ENCODE measurements at regions not wholly inside any gene's neighbourhood (a gene's known extent, or its start where the extent isn't known, plus 50 kb on each side); places are given as distances from the start of the nearest gene placed in this dataset.

GRCh38 chr13:33940898-33941297, 122.9 kb downstream of the RFC3 start:
- Histone ChIP-seq H3K27me3 (ENCODE audit: insufficient read depth, low read length) (no peaks in the 10 kb centered on the region), H3K4me2 (ENCODE audit: low read length) (no peak overlapping the region), H2BK120ac (ENCODE audit: insufficient read depth, low read length, poor library complexity) (no peak overlapping the region), H2AFZ (ENCODE audit: insufficient read depth, low read length, poor library complexity) (no peak overlapping the region), H3K18ac (ENCODE audit: low read length) (no peak overlapping the region), H3K4me3 (ENCODE audit: low read depth, low read length) (no peak overlapping the region), H3K9ac (ENCODE audit: low read length) (no peak overlapping the region), H4K91ac (ENCODE audit: low read depth, low read length) (no peak overlapping the region), H3K14ac (ENCODE audit: low read length) (no peak overlapping the region), H3K27ac (ENCODE audit: low read depth, low read length) (peak overlapping the region; percentile 61), H2AK5ac (ENCODE audit: low read length) (no peak overlapping the region), H3K9me3 (ENCODE audit: insufficient read depth, low read depth, low read length) (peaks cover 2% of the 10 kb centered on the region), H3K79me1 (ENCODE audit: low read length) (peaks cover 5% of the 10 kb centered on the region), H2BK5ac (ENCODE audit: low read depth, low read length, poor library complexity) (no peak overlapping the region), H3K4ac (ENCODE audit: low read depth, low read length) (no peak overlapping the region), H3K4me1 (ENCODE audit: control insufficient read depth in 1 of 2, insufficient read depth in 2 of 2, low read length in 2 of 2) (peaks cover 0 to 2% of the 10 kb centered on the region in 2 experiments), H2BK12ac (ENCODE audit: low read length) (no peak overlapping the region), H3K23ac (ENCODE audit: low read length) (no peak overlapping the region), H4K12ac (ENCODE audit: low read depth, low read length) (no peak overlapping the region), H3K79me2 (ENCODE audit: control insufficient read depth, insufficient read depth, low read length, poor library complexity) (peaks cover 2% of the 10 kb centered on the region), H3K36me3 (ENCODE audit: control insufficient read depth in 1 of 2, insufficient read depth in 2 of 2, low read length in 2 of 2) (peaks cover 2% of the 10 kb centered on the region in 2 experiments), H4K8ac (ENCODE audit: low read depth, low read length) (no peak overlapping the region)
- peak; percentile 12 to 28 for DNase-seq
- WGBS (ENCODE audit: extremely low coverage, insufficient coverage, insufficient read length) = no CpG with 5 or more reads among the region's 5 CpGs

- H3K79me1 ChIP-seq (ENCODE audit: low read length) = no peaks in the 10 kb centered on the region
- no peaks in the 10 kb centered on the region for H3K27me3 ChIP-seq (ENCODE audit: insufficient read depth, low read length)
- no peak for DNase-seq
- no peaks in the 10 kb centered on the region for H3K79me2 ChIP-seq (ENCODE audit: control insufficient read depth, insufficient read depth, low read length, poor library complexity)
- WGBS (ENCODE audit: extremely low coverage, insufficient coverage, insufficient read length) = no CpG with 5 or more reads among the region's 4 CpGs
- no peaks in the 10 kb centered on the region for H3K9me3 ChIP-seq (ENCODE audit: insufficient read depth, low read depth, low read length)
- H3K4ac ChIP-seq (ENCODE audit: low read depth, low read length) = no peak overlapping the region
- no peaks in the 10 kb centered on the region for H3K36me3 ChIP-seq (ENCODE audit: control insufficient read depth in 1 of 2, insufficient read depth in 2 of 2, low read length in 2 of 2)
- no peak overlapping the region for H3K9ac ChIP-seq (ENCODE audit: low read length)
- H3K4me2 ChIP-seq (ENCODE audit: low read length) = no peak overlapping the region
- H3K14ac ChIP-seq (ENCODE audit: low read length) = no peak overlapping the region
- H4K12ac ChIP-seq (ENCODE audit: low read depth, low read length) = no peak overlapping the region
- no peak overlapping the region for H2BK5ac ChIP-seq (ENCODE audit: low read depth, low read length, poor library complexity)
- H4K91ac ChIP-seq (ENCODE audit: low read depth, low read length) = no peak overlapping the region
- H3K27ac ChIP-seq (ENCODE audit: low read depth, low read length) = no peak overlapping the region
- H2AK5ac ChIP-seq (ENCODE audit: low read length) = no peak overlapping the region
- no peak overlapping the region for H3K23ac ChIP-seq (ENCODE audit: low read length)
- no peak overlapping the region for H2BK120ac ChIP-seq (ENCODE audit: insufficient read depth, low read length, poor library complexity)
- H3K4me3 ChIP-seq (ENCODE audit: low read depth, low read length) = no peak overlapping the region
- H3K4me1 ChIP-seq (ENCODE audit: control insufficient read depth in 1 of 2, insufficient read depth in 2 of 2, low read length in 2 of 2) = peaks cover 0 to 3% of the 10 kb centered on the region in 2 experiments
- no peak overlapping the region for H2AFZ ChIP-seq (ENCODE audit: insufficient read depth, low read length, poor library complexity)
- no peak overlapping the region for H2BK12ac ChIP-seq (ENCODE audit: low read length)
- H4K8ac ChIP-seq (ENCODE audit: low read depth, low read length) = no peak overlapping the region
- H3K18ac ChIP-seq (ENCODE audit: low read length) = no peak overlapping the region
These were observed 127.5 kb downstream of the RFC3 start for GRCh38 chr13:33945477-33945876.

- H3K36me3 ChIP-seq (ENCODE audit: control insufficient read depth in 1 of 2, insufficient read depth in 2 of 2, low read length in 2 of 2) = no peaks in the 10 kb centered on the region
- H3K14ac ChIP-seq (ENCODE audit: low read length) = no peak overlapping the region
- H3K4ac ChIP-seq (ENCODE audit: low read depth, low read length) = no peak overlapping the region
- H2BK120ac ChIP-seq (ENCODE audit: insufficient read depth, low read length, poor library complexity) = no peak overlapping the region
- H4K12ac ChIP-seq (ENCODE audit: low read depth, low read length) = no peak overlapping the region
- no peak overlapping the region for H3K18ac ChIP-seq (ENCODE audit: low read length)
- WGBS (ENCODE audit: extremely low coverage, insufficient coverage, insufficient read length) = no CpG with 5 or more reads among the region's 1 CpG
- H3K27me3 ChIP-seq (ENCODE audit: insufficient read depth, low read length) = no peaks in the 10 kb centered on the region
- H2AK5ac ChIP-seq (ENCODE audit: low read length) = no peak overlapping the region
- H3K9ac ChIP-seq (ENCODE audit: low read length) = no peak overlapping the region
- no peak overlapping the region for H2BK12ac ChIP-seq (ENCODE audit: low read length)
- no peak overlapping the region for H2AFZ ChIP-seq (ENCODE audit: insufficient read depth, low read length, poor library complexity)
- no peak overlapping the region for H3K23ac ChIP-seq (ENCODE audit: low read length)
- no peak overlapping the region for H4K8ac ChIP-seq (ENCODE audit: low read depth, low read length)
- H3K4me1 ChIP-seq (ENCODE audit: control insufficient read depth in 1 of 2, insufficient read depth in 2 of 2, low read length in 2 of 2) = peaks cover 0 to 3% of the 10 kb centered on the region in 2 experiments
- H3K79me2 ChIP-seq (ENCODE audit: control insufficient read depth, insufficient read depth, low read length, poor library complexity) = no peaks in the 10 kb centered on the region
- no peak for DNase-seq
- no peak overlapping the region for H3K4me3 ChIP-seq (ENCODE audit: low read depth, low read length)
- no peak overlapping the region for H3K27ac ChIP-seq (ENCODE audit: low read depth, low read length)
- no peak overlapping the region for H4K91ac ChIP-seq (ENCODE audit: low read depth, low read length)
- no peaks in the 10 kb centered on the region for H3K9me3 ChIP-seq (ENCODE audit: insufficient read depth, low read depth, low read length)
- H2BK5ac ChIP-seq (ENCODE audit: low read depth, low read length, poor library complexity) = no peak overlapping the region
- no peaks in the 10 kb centered on the region for H3K79me1 ChIP-seq (ENCODE audit: low read length)
- no peak overlapping the region for H3K4me2 ChIP-seq (ENCODE audit: low read length)
These were observed 135.3 kb downstream of the RFC3 start for GRCh38 chr13:33953203-33953602.

- peak in 1 of 2 donors; percentile 32 for DNase-seq
- Histone ChIP-seq H4K91ac (ENCODE audit: low read depth, low read length) (no peak overlapping the region), H3K4me1 (ENCODE audit: control insufficient read depth in 1 of 2, insufficient read depth in 2 of 2, low read length in 2 of 2) (peaks cover 0 to 3% of the 10 kb centered on the region in 2 experiments), H3K4ac (ENCODE audit: low read depth, low read length) (no peak overlapping the region), H3K4me2 (ENCODE audit: low read length) (no peak overlapping the region), H3K79me1 (ENCODE audit: low read length) (no peaks in the 10 kb centered on the region), H3K27ac (ENCODE audit: low read depth, low read length) (no peak overlapping the region), H4K8ac (ENCODE audit: low read depth, low read length) (no peak overlapping the region), H3K27me3 (ENCODE audit: insufficient read depth, low read length) (no peaks in the 10 kb centered on the region), H2BK120ac (ENCODE audit: insufficient read depth, low read length, poor library complexity) (no peak overlapping the region), H2AFZ (ENCODE audit: insufficient read depth, low read length, poor library complexity) (no peak overlapping the region), H3K14ac (ENCODE audit: low read length) (no peak overlapping the region), H3K36me3 (ENCODE audit: control insufficient read depth in 1 of 2, insufficient read depth in 2 of 2, low read length in 2 of 2) (no peaks in the 10 kb centered on the region), H3K23ac (ENCODE audit: low read length) (no peak overlapping the region), H2AK5ac (ENCODE audit: low read length) (no peak overlapping the region), H2BK12ac (ENCODE audit: low read length) (no peak overlapping the region), H4K12ac (ENCODE audit: low read depth, low read length) (no peak overlapping the region), H2BK5ac (ENCODE audit: low read depth, low read length, poor library complexity) (no peak overlapping the region), H3K18ac (ENCODE audit: low read length) (no peak overlapping the region), H3K9me3 (ENCODE audit: insufficient read depth, low read depth, low read length) (no peaks in the 10 kb centered on the region), H3K9ac (ENCODE audit: low read length) (no peak overlapping the region), H3K79me2 (ENCODE audit: control insufficient read depth, insufficient read depth, low read length, poor library complexity) (no peaks in the 10 kb centered on the region), H3K4me3 (ENCODE audit: low read depth, low read length) (no peak overlapping the region)
- no CpG with 5 or more reads among the region's 1 CpG for WGBS (ENCODE audit: extremely low coverage, insufficient coverage, insufficient read length)
These were observed 135.8 kb downstream of the RFC3 start for GRCh38 chr13:33953781-33954180.

Data from trophoblast cell (in vitro differentiated cells and primary cell).